GM12878 (cell line): ENCODE measurements at regions not wholly inside any gene's neighbourhood (a gene's known extent, or its start where the extent isn't known, plus 50 kb on each side); places are given as distances from the start of the nearest gene placed in this dataset.

Experiments
- ATAC-seq: fragments of 200-7000 bp; cut with Tn5 transposase; 3 replicates; pipeline ENCODE4 v1.9.1; 2020; ENCODE audit warnings: mild to moderate bottlenecking, moderate library complexity
- BruUV-seq: library from RNA; stranded (reverse); fragments of 400-500 nt; replicated peaks from 2 replicates; lab custom pipeline; 2021; lab: Mats Ljungman, UMichigan
- CTCF ChIA-PET: fragments of 300-600 bp; sonication (Branson Sonifier 250); formaldehyde crosslinking; extraction: SDS; loops from one replicate; lab custom pipeline; 2021; ENCODE audit warnings: inconsistent platforms; lab: Yijun Ruan, JAX
- POLR2A ChIA-PET: fragments of 350-600 bp; formaldehyde crosslinking; extraction: SDS; loops from one replicate; lab custom pipeline; 2021; ENCODE audit warnings: inconsistent platforms; lab: Charles Lee
- RAD21 ChIA-PET: fragments of 300-600 bp; sonication (Branson Sonifier 250); formaldehyde crosslinking; loops from one replicate; lab custom pipeline; 2023; ENCODE audit warnings: antibody characterized with exemption; ENCODE audit not compliant: unreplicated experiment; lab: Charles Lee
- SMC1A ChIA-PET: fragments of 300-600 bp; sonication (Branson Sonifier 250); formaldehyde crosslinking; loops from one replicate; lab custom pipeline; 2023; ENCODE audit not compliant: unreplicated experiment, uncharacterized antibody; lab: Charles Lee
- DNase-seq: peaks from one replicate; pipeline ENCODE4 v3.0.0-alpha.2; 2011; ENCODE audit warnings: low read depth, low spot score
- FAIRE-seq: peaks from 3 replicates; lab custom pipeline; 2011; peaks lifted over from hg19 to GRCh38; lab: Jason Lieb, UNC
- H2AFZ ChIP-seq: 2 replicates; pipeline ENCODE4 v1.6.0; 2011; ENCODE audit warnings: low read depth, low read length, control low read depth; ENCODE audit not compliant: control insufficient read depth
- H3K27ac ChIP-seq: 2 replicates; pipeline ENCODE4 v1.5.1; 2011; ENCODE audit warnings: control low read depth; ENCODE audit not compliant: control insufficient read depth, insufficient read depth
- H3K27me3 ChIP-seq, 2 experiments: replicated peaks in 1 of 2; 2 replicates each; pipeline versions ENCODE4 v1.6.0 to v1.6.1; 2011; ENCODE audit warnings: low read length in 1 of 2; ENCODE audit not compliant: control insufficient read depth in 2 of 2, insufficient read depth in 2 of 2
- H3K36me3 ChIP-seq, 2 experiments: 2 replicates each; pipeline ENCODE4 v1.5.1; 2011; ENCODE audit warnings: low read length in 1 of 2; ENCODE audit not compliant: control insufficient read depth in 2 of 2, insufficient read depth in 2 of 2
- H3K4me1 ChIP-seq: 2 replicates; pipeline ENCODE4 v1.6.1; 2011; ENCODE audit warnings: mild to moderate bottlenecking, low read length, moderate library complexity, mixed read lengths; ENCODE audit not compliant: control insufficient read depth, insufficient read depth
- H3K4me2 ChIP-seq: 2 replicates; pipeline ENCODE4 v1.6.0; 2011; ENCODE audit warnings: control low read depth; ENCODE audit not compliant: control insufficient read depth, insufficient read depth
- H3K4me3 ChIP-seq: fragments of 200-600 bp; sonication (generic); 2 replicates; pipeline ENCODE4 v1.5.1; 2016
- H3K79me2 ChIP-seq: 2 replicates; pipeline ENCODE4 v1.6.0; 2011; ENCODE audit warnings: low read length; ENCODE audit not compliant: control insufficient read depth, insufficient read depth
- H3K9ac ChIP-seq: 2 replicates; pipeline ENCODE4 v1.8.0; 2011; ENCODE audit warnings: low read length, control low read depth, mixed read lengths; ENCODE audit not compliant: control insufficient read depth, insufficient read depth
- H3K9me3 ChIP-seq: replicated peaks from 3 replicates; pipeline ENCODE4 v1.5.1; 2011; ENCODE audit warnings: mild to moderate bottlenecking, low read length; ENCODE audit not compliant: control insufficient read depth, insufficient read depth
- H4K20me1 ChIP-seq: 2 replicates; pipeline ENCODE4 v1.6.0; 2011; ENCODE audit not compliant: control insufficient read depth, insufficient read depth
- BHLHE40 ChIP-seq, 2 experiments: fragments of 450-650 bp in 1 of 2; IDR thresholded peaks; 2 replicates each; pipeline ENCODE4 v1.6.1; 2011 to 2017; ENCODE audit warnings: low read depth in 2 of 2, borderline replicate concordance in 1 of 2, improper control_type of control experiment in 1 of 2, low read length in 1 of 2, mild to moderate bottlenecking in 1 of 2
- CTCF ChIP-seq, 3 experiments: IDR thresholded peaks in 2 of 3; conservative IDR thresholded peaks in 1 of 3; 2 replicates each; pipeline ENCODE4 v1.5.1; 2011; ENCODE audit warnings: low read depth in 3 of 3, low read length in 3 of 3, mild to moderate bottlenecking in 3 of 3, control low read depth in 2 of 3, moderate library complexity in 2 of 3, inconsistent platforms in 1 of 3, mixed read lengths in 1 of 3; ENCODE audit not compliant: control insufficient read depth in 2 of 3, insufficient read depth in 1 of 3; ENCODE audit errors: extremely low read depth in 1 of 3
- IKZF1 ChIP-seq: fragments of 450-650 bp; conservative IDR thresholded peaks from 2 replicates; pipeline ENCODE4 v1.6.1; 2017; ENCODE audit warnings: antibody characterized with exemption, mild to moderate bottlenecking
- TAF1 ChIP-seq: IDR thresholded peaks from 2 replicates; pipeline ENCODE4 v1.6.1; 2011; ENCODE audit warnings: mild to moderate bottlenecking, low read depth, low read length, borderline replicate concordance
- YY1 ChIP-seq: IDR thresholded peaks from 2 replicates; pipeline ENCODE4 v1.6.1; 2011; ENCODE audit warnings: low read depth, mild to moderate bottlenecking, low read length
- WGBS: methylation state at CpG from one replicate; pipeline ENCODE4 v1.1.6; 2016; ENCODE audit warnings: low lambda C conversion rate; ENCODE audit not compliant: insufficient replicate concordance, insufficient coverage; ENCODE audit errors: missing lambda C conversion rate; 5-methylcytosine and 5-hydroxymethylcytosine counted together
- in situ Hi-C: fragments of 300-500 bp; cut with MboI; formaldehyde crosslinking; loops from 9 replicates; pipeline ENCODE4 v1.14.3; 2018; ENCODE audit warnings: mixed read lengths
- intact Hi-C: fragments of 100-400 bp; cut with micrococcal nuclease; formaldehyde crosslinking; loops from one replicate; pipeline ENCODE4 v1.14.2; 2022; ENCODE audit not compliant: unreplicated experiment
- TF ChIP-seq, protein P1 (sequence below): IDR thresholded peaks from 2 replicates; pipeline ENCODE4 v1.6.1; 2011; ENCODE audit warnings: borderline replicate concordance, low read depth, mild to moderate bottlenecking, moderate library complexity, mixed read lengths, low read length; ENCODE audit not compliant: insufficient read depth; ENCODE audit errors: extremely low read length
- TF ChIP-seq, protein P2 (sequence below): IDR thresholded peaks from 2 replicates; pipeline ENCODE4 v1.6.1; 2011; ENCODE audit warnings: borderline replicate concordance, low read depth, mild to moderate bottlenecking, moderate library complexity, low read length; ENCODE audit not compliant: insufficient read depth, poor library complexity, severe bottlenecking
- TF ChIP-seq, protein P3 (sequence below): fragments of 150-350 bp; IDR thresholded peaks from 2 replicates; pipeline ENCODE4 v1.6.1; 2014; ENCODE audit warnings: mild to moderate bottlenecking, low read depth, low read length

- Histone ChIP-seq H4K20me1 (no peaks in the 10 kb centered on the region), H3K27ac (no peak overlapping the region), H3K9me3 (no peaks in the 10 kb centered on the region), H3K36me3 (no peaks in the 10 kb centered on the region), H3K4me2 (no peak overlapping the region), H2AFZ (no peak overlapping the region), H3K4me1 (no peaks in the 10 kb centered on the region), H3K4me3 (no peak overlapping the region), H3K27me3 (no peaks in the 10 kb centered on the region; a peak in 1 of 4 replicates), H3K79me2 (no peaks in the 10 kb centered on the region), H3K9ac (no peak overlapping the region)
- POLR2A ChIA-PET, result interaction anchor here (0.5 kb wide), 1 partner anchor 13 kb away, joined by 5 read pairs; no protein-coding TSS in a partner anchor
- ATAC-seq (no peak), FAIRE-seq (no peak), DNase-seq (no peak)
- 59% methylated on average over 8 of the region's 8 CpGs for WGBS
- in situ Hi-C loops, result no loop called here
- RAD21 ChIA-PET, result no interaction called here
- TF ChIP-seq IKZF1, result no peak
- TF ChIP-seq BHLHE40 (IDR thresholded peaks at IDR 0.05; ENCODE audit: borderline replicate concordance in 1 of 2, low read depth in 2 of 2, low read length in 1 of 2), result no peak
- no peak for TF ChIP-seq TAF1
- TF ChIP-seq, protein P1, sequence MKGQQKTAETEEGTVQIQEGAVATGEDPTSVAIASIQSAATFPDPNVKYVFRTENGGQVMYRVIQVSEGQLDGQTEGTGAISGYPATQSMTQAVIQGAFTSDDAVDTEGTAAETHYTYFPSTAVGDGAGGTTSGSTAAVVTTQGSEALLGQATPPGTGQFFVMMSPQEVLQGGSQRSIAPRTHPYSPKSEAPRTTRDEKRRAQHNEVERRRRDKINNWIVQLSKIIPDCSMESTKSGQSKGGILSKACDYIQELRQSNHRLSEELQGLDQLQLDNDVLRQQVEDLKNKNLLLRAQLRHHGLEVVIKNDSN, result no peak
- TF ChIP-seq, protein P2, sequence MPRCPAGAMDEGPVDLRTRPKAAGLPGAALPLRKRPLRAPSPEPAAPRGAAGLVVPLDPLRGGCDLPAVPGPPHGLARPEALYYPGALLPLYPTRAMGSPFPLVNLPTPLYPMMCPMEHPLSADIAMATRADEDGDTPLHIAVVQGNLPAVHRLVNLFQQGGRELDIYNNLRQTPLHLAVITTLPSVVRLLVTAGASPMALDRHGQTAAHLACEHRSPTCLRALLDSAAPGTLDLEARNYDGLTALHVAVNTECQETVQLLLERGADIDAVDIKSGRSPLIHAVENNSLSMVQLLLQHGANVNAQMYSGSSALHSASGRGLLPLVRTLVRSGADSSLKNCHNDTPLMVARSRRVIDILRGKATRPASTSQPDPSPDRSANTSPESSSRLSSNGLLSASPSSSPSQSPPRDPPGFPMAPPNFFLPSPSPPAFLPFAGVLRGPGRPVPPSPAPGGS, result no peak
- TF ChIP-seq YY1, result no peak
- TF ChIP-seq CTCF (IDR thresholded peaks at IDR 0.05 in 2 of 3, conservative IDR thresholded peaks at IDR 0.05 in 1 of 3; ENCODE audit: control insufficient read depth in 2 of 3, extremely low read depth in 1 of 3, insufficient read depth in 1 of 3, low read depth in 3 of 3, low read length in 3 of 3), result no peak
- TF ChIP-seq, protein P3, sequence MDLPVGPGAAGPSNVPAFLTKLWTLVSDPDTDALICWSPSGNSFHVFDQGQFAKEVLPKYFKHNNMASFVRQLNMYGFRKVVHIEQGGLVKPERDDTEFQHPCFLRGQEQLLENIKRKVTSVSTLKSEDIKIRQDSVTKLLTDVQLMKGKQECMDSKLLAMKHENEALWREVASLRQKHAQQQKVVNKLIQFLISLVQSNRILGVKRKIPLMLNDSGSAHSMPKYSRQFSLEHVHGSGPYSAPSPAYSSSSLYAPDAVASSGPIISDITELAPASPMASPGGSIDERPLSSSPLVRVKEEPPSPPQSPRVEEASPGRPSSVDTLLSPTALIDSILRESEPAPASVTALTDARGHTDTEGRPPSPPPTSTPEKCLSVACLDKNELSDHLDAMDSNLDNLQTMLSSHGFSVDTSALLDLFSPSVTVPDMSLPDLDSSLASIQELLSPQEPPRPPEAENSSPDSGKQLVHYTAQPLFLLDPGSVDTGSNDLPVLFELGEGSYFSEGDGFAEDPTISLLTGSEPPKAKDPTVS, result no peak
- SMC1A ChIA-PET, result no interaction called here
- intact Hi-C loops, result no loop called here
- no TSS peak for BruUV-seq
- CTCF ChIA-PET, result no interaction called here
These were observed 129.4 kb upstream of the NCK2 start for GRCh38 chr2:105615305-105615704.
